Psoas muscle (tissue), 7 donors: ENCODE measurements at regions not wholly inside any gene's neighbourhood (a gene's known extent, or its start where the extent isn't known, plus 50 kb on each side); places are given as distances from the start of the nearest gene placed in this dataset.
A peak's percentile ranks its signal among the peaks of the same experiment; 100 is the strongest.

Source experiments
- ATAC-seq, 4 donors: fragments of 200-7000 bp; cut with Tn5 transposase; one replicate each; pipeline ENCODE4 v1.9.1; 2020; ENCODE audit warnings: moderate library complexity in 3 of 4, mild to moderate bottlenecking in 2 of 4
- DNase-seq, 2 donors: peaks; one replicate each; pipeline ENCODE4 v3.0.0-alpha.2; 2020
- H3K27ac ChIP-seq: fragments of 200-600 bp; one replicate; pipeline ENCODE4 v1.8.0; 2022
- H3K27me3 ChIP-seq, 3 donors: fragments of 200-600 bp in 1 of 3; one replicate each; pipeline versions ENCODE4 v1.6.1 to v1.8.0; 2013 to 2022; ENCODE audit warnings: low read length in 2 of 3, mild to moderate bottlenecking in 2 of 3, moderate library complexity in 1 of 3; ENCODE audit not compliant: insufficient read depth in 3 of 3
- H3K36me3 ChIP-seq, 2 donors: fragments of 200-600 bp in 1 of 2; one replicate each; pipeline versions ENCODE4 v1.6.1 to v1.8.0; 2013 to 2022; ENCODE audit warnings: low read depth in 1 of 2, mild to moderate bottlenecking in 1 of 2, moderate library complexity in 1 of 2; ENCODE audit not compliant: insufficient read depth in 1 of 2
- H3K4me1 ChIP-seq: fragments of 200-600 bp; one replicate; pipeline ENCODE4 v1.8.0; 2022
- H3K4me3 ChIP-seq: fragments of 200-600 bp; one replicate; pipeline ENCODE4 v1.8.0; 2022; ENCODE audit warnings: mild to moderate bottlenecking
- H3K9me3 ChIP-seq: fragments of 200-600 bp; one replicate; pipeline ENCODE4 v1.8.0; 2022
- CTCF ChIP-seq: fragments of 200-600 bp; IDR thresholded peaks from one replicate; pipeline ENCODE4 v1.8.0; 2022; ENCODE audit warnings: antibody characterized with exemption
- WGBS, 3 donors: extraction: QIAGEN DNeasy Blood & Tissue Kit; methylation state at CpG; one replicate each; pipeline versions ENCODE4 v1.1.6 to v1.1.7; 2013; 5-methylcytosine and 5-hydroxymethylcytosine counted together
- intact Hi-C, 2 donors: fragments of 100-400 bp; cut with DNase I; formaldehyde crosslinking; loops; one replicate each; pipeline versions ENCODE4 v1.11.0 to v1.14.2; 2022
- donor health status: healthy with polysubstance abuse.
- donor health status: DM: no; HTN: no; CAD: no; lungs with moderate emphysema.
- donor health status: Bipolar disorder and iron deficiency.
- donor health status: healthy.
- donor health status: DM: yes; HTN: yes; CAD: no.
- donor health status: DM: no; HTN: no; CAD: no.
- donor health status: DM: yes; HTN: yes; CAD: no.

GRCh38 chr11:121829159-121829643 lies 286.8 kb downstream of the BLID start:
- intact Hi-C loops, result no loop called here
- 30 to 34% (median 31%) methylated on average over 2 of the region's 2 CpGs for WGBS, 3 donors
- H3K4me1 ChIP-seq, result no peaks in the 10 kb centered on the region
- ATAC-seq (peak; percentile 61 to 81 (median 78)), DNase-seq (peak; percentile 32 to 52)
- H3K27me3 ChIP-seq, result no peaks in the 10 kb centered on the region
- H3K9me3 ChIP-seq, result peaks cover 20% of the 10 kb centered on the region
- no peak for TF ChIP-seq CTCF
- no peak overlapping the region for H3K27ac ChIP-seq
- no peak overlapping the region for H3K4me3 ChIP-seq
- H3K36me3 ChIP-seq, result no peaks in the 10 kb centered on the region

- Histone ChIP-seq H3K9me3 (peaks cover 15% of the 10 kb centered on the region), H3K4me3 (no peak overlapping the region), H3K36me3 (no peaks in the 10 kb centered on the region), H3K27ac (no peak overlapping the region), H3K27me3 (no peaks in the 10 kb centered on the region), H3K4me1 (no peaks in the 10 kb centered on the region)
- no peak for TF ChIP-seq CTCF
- intact Hi-C loops, result no loop called here
- ATAC-seq (no peak), DNase-seq (no peak)
- 56 to 88% (median 56%) methylated on average over 1 of the region's 1 CpG for WGBS, 3 donors
Measured at GRCh38 chr11:121814962-121815361, 301.1 kb downstream of the BLID start.

GRCh38 chr11:121814296-121814695 lies 301.7 kb downstream of the BLID start:
- intact Hi-C loops, result no loop called here
- TF ChIP-seq CTCF, result no peak
- Histone ChIP-seq H3K36me3 (no peaks in the 10 kb centered on the region), H3K27me3 (no peaks in the 10 kb centered on the region), H3K9me3 (peaks cover 9% of the 10 kb centered on the region), H3K27ac (no peak overlapping the region), H3K4me3 (no peak overlapping the region), H3K4me1 (no peaks in the 10 kb centered on the region)
- no peak for DNase-seq
- ATAC-seq, result no peak

DNA sequence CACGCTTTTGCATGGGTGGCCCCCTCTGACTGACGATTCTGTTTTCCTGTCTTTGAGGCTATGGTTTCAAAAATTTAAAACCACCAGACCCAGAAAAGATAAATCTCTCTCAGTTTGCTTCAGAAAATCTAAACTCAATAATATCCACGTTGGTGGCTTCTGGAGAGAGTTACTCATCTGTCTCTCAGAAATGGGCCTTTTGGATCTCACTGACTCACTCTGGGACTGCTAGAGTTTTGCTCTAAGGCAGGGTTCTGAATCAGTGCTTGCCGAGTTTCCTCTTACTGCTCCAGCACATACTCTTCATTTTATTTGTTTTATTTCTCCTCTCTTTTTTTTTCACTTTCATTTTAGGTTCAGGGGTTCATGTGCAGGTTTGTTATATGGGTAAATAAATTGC lies 305.7 kb downstream of the BLID start:
- Histone ChIP-seq H3K4me1 (no peaks in the 10 kb centered on the region), H3K4me3 (no peak overlapping the region), H3K27ac (no peak overlapping the region), H3K36me3 (no peaks in the 10 kb centered on the region), H3K9me3 (peaks cover 9% of the 10 kb centered on the region), H3K27me3 (no peaks in the 10 kb centered on the region)
- intact Hi-C loops, result no loop called here
- ATAC-seq, result no peak
- no peak for TF ChIP-seq CTCF
- 44 to 50% (median 50%) methylated on average over 4 of the region's 4 CpGs for WGBS, 3 donors
- no peak for DNase-seq

- DNase-seq (no peak), ATAC-seq (no peak)
- Histone ChIP-seq H3K4me3 (no peak overlapping the region), H3K4me1 (no peaks in the 10 kb centered on the region), H3K27ac (no peak overlapping the region), H3K9me3 (peaks cover 9% of the 10 kb centered on the region), H3K27me3 (no peaks in the 10 kb centered on the region), H3K36me3 (no peaks in the 10 kb centered on the region)
- 77 to 86% (median 84%) methylated on average over 2 of the region's 2 CpGs for WGBS, 3 donors
- intact Hi-C loops, result no loop called here
- TF ChIP-seq CTCF, result no peak
Measured at GRCh38 chr11:121808096-121808495, 307.9 kb downstream of the BLID start.
